ENCODE measurements at regions not wholly inside any gene's neighbourhood (a gene's known extent, or its start where the extent isn't known, plus 50 kb on each side); places are given as distances from the start of the nearest gene placed in this dataset.
A peak's percentile ranks its signal among the peaks of the same experiment; 100 is the strongest.

- H3K9me3 ChIP-seq = peaks cover 9% of the 10 kb centered on the region; the same call in 1 of the 2 replicates
- H3K9ac ChIP-seq = no peak overlapping the region
- no peaks in the 10 kb centered on the region for H3K4me1 ChIP-seq
- no peak overlapping the region for H3K4me3 ChIP-seq
- H4K20me1 ChIP-seq = no peaks in the 10 kb centered on the region
- H3K36me3 ChIP-seq = no peaks in the 10 kb centered on the region
- TF ChIP-seq Cebpa-rat (IDR thresholded peaks at IDR 0.05) = no peak
- no peaks in the 10 kb centered on the region for H3K27me3 ChIP-seq
- no peak overlapping the region for H3K4me2 ChIP-seq
- no peak overlapping the region for H3K27ac ChIP-seq
Measured at GRCh38 chr1:38203441-38203840, 156.8 kb upstream of the POU3F1 start.

- Histone ChIP-seq H3K4me2 (no peak overlapping the region), H4K20me1 (no peaks in the 10 kb centered on the region), H3K9ac (no peak overlapping the region), H3K27ac (no peak overlapping the region), H3K4me3 (no peak overlapping the region), H3K4me1 (no peaks in the 10 kb centered on the region), H3K27me3 (no peaks in the 10 kb centered on the region), H3K36me3 (no peaks in the 10 kb centered on the region), H3K9me3 (peaks cover 9% of the 10 kb centered on the region; the same call in 1 of the 2 replicates)
- TF ChIP-seq Cebpa-rat (IDR thresholded peaks at IDR 0.05) = no peak
Measured at GRCh38 chr1:38201431-38201830, 154.8 kb upstream of the POU3F1 start.

GRCh38 chr1:38198621-38199020 is 152.0 kb upstream of the POU3F1 start:
- no peak for TF ChIP-seq Cebpa-rat (IDR thresholded peaks at IDR 0.05)
- no peaks in the 10 kb centered on the region for H4K20me1 ChIP-seq
- no peaks in the 10 kb centered on the region for H3K4me1 ChIP-seq
- H3K4me2 ChIP-seq = no peak overlapping the region
- no peak overlapping the region for H3K9ac ChIP-seq
- no peak overlapping the region for H3K27ac ChIP-seq
- H3K27me3 ChIP-seq = no peaks in the 10 kb centered on the region
- no peak overlapping the region for H3K4me3 ChIP-seq
- H3K36me3 ChIP-seq = no peaks in the 10 kb centered on the region
- peaks cover 9% of the 10 kb centered on the region; the same call in 1 of the 2 replicates for H3K9me3 ChIP-seq

DNA sequence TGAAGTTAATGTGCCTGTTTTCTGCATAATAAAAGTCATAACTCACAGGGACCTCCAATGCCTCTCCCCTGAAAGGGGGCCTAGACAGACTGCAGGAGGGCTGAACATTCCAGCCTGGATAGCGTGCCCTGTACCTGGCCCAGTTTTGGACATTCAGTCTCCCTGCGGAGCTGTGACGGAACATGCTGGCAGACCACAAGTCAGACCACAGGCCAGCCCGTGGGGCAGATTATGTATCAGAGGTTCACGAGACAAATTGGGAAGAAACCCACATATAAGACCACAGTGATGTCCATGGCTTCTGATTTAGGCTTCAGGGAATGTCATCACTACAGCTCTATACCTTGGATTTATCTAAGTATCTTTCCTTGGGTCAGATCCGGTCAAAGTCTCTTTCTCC is 151.5 kb upstream of the POU3F1 start:
- Histone ChIP-seq H3K9ac (no peak overlapping the region), H4K20me1 (no peaks in the 10 kb centered on the region), H3K36me3 (no peaks in the 10 kb centered on the region), H3K4me3 (no peak overlapping the region), H3K4me1 (no peaks in the 10 kb centered on the region), H3K27me3 (no peaks in the 10 kb centered on the region), H3K9me3 (peaks cover 9% of the 10 kb centered on the region; the same call in 1 of the 2 replicates), H3K27ac (no peak overlapping the region), H3K4me2 (no peak overlapping the region)
- TF ChIP-seq Cebpa-rat (IDR thresholded peaks at IDR 0.05) = no peak

DNA sequence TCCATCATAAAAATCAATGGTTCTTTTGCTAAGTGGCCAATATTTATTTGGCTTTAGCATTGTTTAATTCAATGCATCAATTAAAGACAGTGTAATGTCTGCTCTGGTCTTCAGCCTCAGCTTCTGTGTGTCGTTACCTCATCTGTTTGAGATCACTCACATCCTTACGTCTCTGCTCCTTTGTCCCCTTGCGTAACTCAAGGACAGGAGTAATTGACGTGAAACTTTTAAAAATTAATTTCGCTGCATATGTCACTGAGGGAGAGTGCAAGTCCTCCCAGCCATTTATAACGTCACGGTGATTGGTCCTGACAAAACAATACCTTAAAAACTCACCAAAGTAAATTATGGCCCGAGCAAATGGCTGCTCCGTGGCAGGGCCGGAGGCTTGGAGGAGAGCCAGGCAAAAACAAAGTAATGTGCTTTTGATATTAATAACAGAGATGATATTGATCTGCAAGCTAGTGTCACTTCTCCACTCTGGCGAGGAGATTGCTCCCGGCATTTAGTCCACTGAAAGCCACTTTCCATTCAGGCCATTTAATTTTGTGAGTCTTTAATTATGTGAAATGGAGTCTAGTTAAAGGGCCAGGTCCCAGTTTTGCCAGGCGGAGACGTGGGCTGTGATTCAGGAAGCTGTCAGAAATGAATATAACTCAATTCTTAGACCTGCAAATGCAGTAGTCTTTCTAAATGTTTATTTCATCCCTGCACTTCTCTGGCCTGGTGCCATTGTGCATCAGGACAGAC is 150.9 kb upstream of the POU3F1 start:
- no peak for TF ChIP-seq Cebpa-rat (IDR thresholded peaks at IDR 0.05)
- Histone ChIP-seq H3K4me2 (no peak overlapping the region), H3K36me3 (no peaks in the 10 kb centered on the region), H3K27me3 (no peaks in the 10 kb centered on the region), H3K9ac (no peak overlapping the region), H3K4me3 (no peak overlapping the region), H3K9me3 (peaks cover 9% of the 10 kb centered on the region; the same call in 1 of the 2 replicates), H4K20me1 (no peaks in the 10 kb centered on the region), H3K27ac (no peak overlapping the region), H3K4me1 (no peaks in the 10 kb centered on the region)

GRCh38 chr1:38194472-38194871 is 147.9 kb upstream of the POU3F1 start:
- no peaks in the 10 kb centered on the region for H3K9me3 ChIP-seq
- no peak for TF ChIP-seq Cebpa-rat (IDR thresholded peaks at IDR 0.05)
- no peak overlapping the region for H3K27ac ChIP-seq
- H4K20me1 ChIP-seq = no peaks in the 10 kb centered on the region
- no peak overlapping the region for H3K9ac ChIP-seq
- no peak overlapping the region for H3K4me2 ChIP-seq
- H3K4me3 ChIP-seq = no peak overlapping the region
- H3K27me3 ChIP-seq = no peaks in the 10 kb centered on the region
- H3K4me1 ChIP-seq = peaks cover 17% of the 10 kb centered on the region
- H3K36me3 ChIP-seq = no peaks in the 10 kb centered on the region

DNA sequence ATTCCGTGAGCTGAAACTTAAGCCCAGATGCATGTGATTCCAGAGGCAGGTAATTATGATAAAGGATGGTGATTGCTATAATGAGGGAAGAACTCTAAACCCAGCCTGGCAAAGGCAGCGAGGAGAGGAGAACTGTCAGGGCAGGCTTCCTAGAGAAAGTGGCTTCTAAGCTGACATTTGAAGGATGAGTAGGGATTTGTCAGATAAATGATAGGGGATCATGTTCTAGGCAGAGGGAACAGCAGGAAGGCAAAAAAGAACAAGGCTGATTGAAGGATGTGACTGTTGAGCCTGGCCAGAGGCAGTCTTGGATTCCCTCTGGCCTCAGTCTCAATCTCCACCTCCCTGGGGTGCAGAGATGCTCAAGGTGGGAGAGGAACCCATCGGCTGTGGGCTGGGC is 146.4 kb upstream of the POU3F1 start:
- H3K4me2 ChIP-seq = no peak overlapping the region
- H3K27ac ChIP-seq = no peak overlapping the region
- H3K9ac ChIP-seq = no peak overlapping the region
- H3K27me3 ChIP-seq = no peaks in the 10 kb centered on the region
- no peaks in the 10 kb centered on the region for H3K36me3 ChIP-seq
- no peaks in the 10 kb centered on the region for H4K20me1 ChIP-seq
- no peak for TF ChIP-seq Cebpa-rat (IDR thresholded peaks at IDR 0.05)
- H3K9me3 ChIP-seq = no peaks in the 10 kb centered on the region
- H3K4me3 ChIP-seq = no peak overlapping the region
- H3K4me1 ChIP-seq = peaks cover 17% of the 10 kb centered on the region

DNA sequence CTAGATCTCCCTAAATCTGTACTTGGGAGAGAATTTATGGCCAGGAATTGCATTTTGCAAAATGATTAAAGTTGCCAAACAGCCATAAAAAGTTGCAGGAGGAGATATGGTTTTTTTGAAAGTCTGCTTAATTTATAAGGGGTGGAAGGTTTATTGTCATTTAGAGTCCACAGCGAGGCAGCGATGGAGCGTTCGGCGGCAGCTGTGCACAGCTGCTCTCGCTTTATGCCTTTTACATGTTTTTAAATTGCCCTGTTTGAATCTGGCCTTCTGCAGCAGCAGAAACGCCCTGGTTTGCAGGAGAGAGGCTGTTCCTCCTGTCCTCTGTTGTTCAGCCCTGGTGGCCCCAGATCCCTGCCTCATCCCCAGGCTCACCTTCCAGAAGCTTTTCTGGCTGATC is 144.9 kb upstream of the POU3F1 start:
- H3K4me2 ChIP-seq = peak overlapping the region; percentile 72
- no peaks in the 10 kb centered on the region for H4K20me1 ChIP-seq
- peaks cover 17% of the 10 kb centered on the region for H3K4me1 ChIP-seq
- H3K9me3 ChIP-seq = no peaks in the 10 kb centered on the region
- H3K27ac ChIP-seq = no peak overlapping the region
- H3K36me3 ChIP-seq = no peaks in the 10 kb centered on the region
- H3K4me3 ChIP-seq = no peak overlapping the region
- H3K9ac ChIP-seq = no peak overlapping the region
- H3K27me3 ChIP-seq = no peaks in the 10 kb centered on the region
- TF ChIP-seq Cebpa-rat (IDR thresholded peaks at IDR 0.05) = no peak

DNA sequence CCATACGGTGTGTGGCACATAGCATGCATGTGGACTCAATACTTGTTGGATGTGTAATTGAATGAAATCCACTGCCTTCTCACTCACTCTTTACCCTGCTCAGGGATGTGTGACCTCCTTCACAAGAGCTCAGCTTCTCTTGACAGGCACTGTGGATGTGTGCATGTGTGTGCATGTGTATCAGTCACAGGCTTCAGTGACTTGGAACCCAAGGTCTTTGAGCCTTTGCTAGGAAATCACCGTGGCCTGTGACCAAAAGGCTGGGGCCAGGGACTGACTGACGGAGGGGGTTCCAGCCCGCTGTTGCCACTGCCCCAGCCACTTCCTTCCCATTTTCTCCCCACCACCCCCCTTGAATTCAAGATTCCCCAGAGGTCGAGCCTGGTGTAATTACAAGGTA is 144.4 kb upstream of the POU3F1 start:
- Histone ChIP-seq H3K9ac (no peak overlapping the region), H3K27me3 (no peaks in the 10 kb centered on the region), H4K20me1 (no peaks in the 10 kb centered on the region), H3K4me2 (peak overlapping the region; percentile 72), H3K36me3 (no peaks in the 10 kb centered on the region), H3K9me3 (no peaks in the 10 kb centered on the region), H3K4me3 (no peak overlapping the region), H3K27ac (no peak overlapping the region), H3K4me1 (peaks cover 17% of the 10 kb centered on the region)
- TF ChIP-seq Cebpa-rat (IDR thresholded peaks at IDR 0.05) = no peak

GRCh38 chr1:38187552-38187951 is 141.0 kb upstream of the POU3F1 start:
- Histone ChIP-seq H3K4me2 (no peak overlapping the region), H3K27ac (no peak overlapping the region), H4K20me1 (no peaks in the 10 kb centered on the region), H3K4me3 (no peak overlapping the region), H3K9ac (no peak overlapping the region), H3K27me3 (no peaks in the 10 kb centered on the region), H3K36me3 (no peaks in the 10 kb centered on the region), H3K4me1 (peaks cover 17% of the 10 kb centered on the region), H3K9me3 (no peaks in the 10 kb centered on the region)
- TF ChIP-seq Cebpa-rat (IDR thresholded peaks at IDR 0.05) = no peak

Measured in BLaER1 (cell line).